SIG-M5 (cell line): ENCODE measurements at regions not wholly inside any gene's neighbourhood (a gene's known extent, or its start where the extent isn't known, plus 50 kb on each side); places are given as distances from the start of the nearest gene placed in this dataset.
"Not testable (repeated sequence)": the region's sequence is repeated elsewhere in the genome, so short reads cannot be mapped to it uniquely, and the experiment has no call there.

ENCODE experiments used
- DNase-seq: peaks from one replicate; lab custom pipeline; 2025; lab: John Stamatoyannopoulos, UW

DNA sequence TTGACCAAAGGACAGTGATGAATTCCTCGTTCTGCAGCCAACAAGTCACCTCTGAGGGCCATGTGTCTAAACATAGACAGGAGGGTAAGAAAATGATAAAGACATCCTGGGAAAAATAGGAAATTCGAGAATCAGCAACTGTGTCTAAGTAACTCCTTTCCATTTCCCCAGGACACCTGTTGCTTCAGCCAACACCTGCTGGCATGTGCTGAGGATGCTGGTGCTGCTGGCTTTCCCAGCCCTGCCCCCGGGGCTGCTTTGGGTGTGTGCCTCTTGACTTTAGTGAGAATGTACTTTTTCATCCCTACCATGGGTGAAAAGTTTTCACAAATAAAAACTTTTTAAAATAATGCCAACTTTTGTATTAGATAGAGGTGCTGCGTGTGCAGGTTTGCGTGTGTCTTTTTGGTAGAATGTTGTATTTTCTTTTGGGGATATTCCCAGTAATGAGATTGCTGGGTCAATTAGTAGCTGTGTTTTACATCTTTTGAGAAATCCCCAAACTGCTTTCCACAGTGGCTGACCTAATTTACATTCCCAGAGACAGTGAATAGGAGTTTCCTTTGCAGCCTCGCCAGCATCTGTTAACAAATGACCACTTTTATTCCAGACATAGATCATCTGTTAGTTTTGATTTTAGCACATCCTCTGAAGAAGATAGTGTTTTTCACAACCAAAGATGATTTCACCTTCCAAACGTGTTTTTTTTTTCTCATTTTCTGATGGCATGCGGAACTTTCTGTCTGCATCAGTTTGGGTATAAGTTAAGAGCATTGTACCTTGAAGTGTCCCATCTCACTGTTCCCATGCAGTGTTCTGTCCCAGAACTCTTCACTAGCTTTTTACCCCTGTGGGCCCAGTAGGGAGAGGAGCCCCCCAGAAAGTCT is 104.2 kb upstream of the ACBD5 start:
- DNase-seq: no peak

DNA sequence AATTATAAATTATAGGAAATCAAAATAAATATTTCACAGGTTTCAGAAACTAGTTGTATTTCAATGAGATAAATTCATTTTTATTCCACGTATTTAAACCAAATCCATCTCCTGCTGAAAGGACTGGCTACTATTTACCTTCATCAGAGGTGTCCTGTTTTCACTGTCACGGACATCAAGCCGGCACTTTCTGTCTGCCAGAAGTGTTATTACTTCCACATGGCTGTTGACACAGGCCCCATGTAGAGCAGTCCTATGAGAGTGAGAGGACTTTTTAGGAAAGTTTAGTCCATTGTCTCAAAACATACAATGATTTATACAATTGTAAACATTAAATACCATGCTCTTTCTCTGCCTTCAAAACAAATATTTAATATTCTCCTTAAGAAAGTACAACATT is 100.4 kb upstream of the ACBD5 start:
- DNase-seq: no peak

DNA sequence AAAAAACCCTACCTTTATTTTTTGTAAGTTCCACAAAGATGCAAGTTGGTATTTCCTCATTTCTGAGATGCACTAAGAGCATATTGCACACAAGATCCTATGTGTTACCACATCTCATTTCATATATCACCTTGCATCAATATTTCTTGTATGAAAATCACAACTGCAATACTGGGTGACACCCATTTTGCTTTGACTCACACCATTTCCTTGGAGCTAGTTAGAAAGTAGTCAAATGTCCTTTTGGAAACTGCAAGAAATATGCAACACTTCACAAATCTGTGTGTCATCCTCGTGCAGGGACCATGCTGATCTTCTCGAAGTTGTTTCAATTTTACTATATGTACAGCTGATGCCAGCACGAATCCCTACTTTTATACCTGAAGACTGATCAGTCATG is 94.6 kb upstream of the ACBD5 start:
- not testable (repeated sequence) for DNase-seq

- no peak for DNase-seq
Observed at GRCh38 chr10:27330074-27330473, 89.5 kb upstream of the ACBD5 start.

GRCh38 chr10:27328946-27329345 is 88.3 kb upstream of the ACBD5 start:
- no peak for DNase-seq

- not testable (repeated sequence) for DNase-seq
Observed at GRCh38 chr10:27326748-27327147, 86.2 kb upstream of the ACBD5 start.

GRCh38 chr10:27319752-27320431 is 79.3 kb upstream of the ACBD5 start:
- DNase-seq: peak; percentile 1

- not testable (repeated sequence) for DNase-seq
Observed at GRCh38 chr10:27319139-27319538, 78.5 kb upstream of the ACBD5 start.

DNA sequence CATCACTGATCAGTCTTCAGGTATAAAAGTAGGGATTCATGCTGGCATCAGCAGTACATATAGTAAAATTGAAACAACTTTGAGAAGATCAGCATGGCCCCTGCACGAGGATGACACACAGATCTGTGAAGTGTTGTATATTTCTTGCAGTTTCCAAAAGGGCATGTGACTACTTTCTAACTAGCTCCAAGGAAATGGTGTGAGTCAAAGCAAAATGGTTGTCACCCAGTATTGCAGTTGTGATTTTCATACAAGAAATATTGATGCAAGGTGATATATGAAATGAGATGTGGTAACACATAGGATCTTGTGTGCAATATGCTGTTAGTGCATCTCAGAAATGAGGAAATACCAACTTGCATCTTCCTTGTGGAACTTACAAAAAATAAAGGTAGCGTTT is 74.5 kb upstream of the ACBD5 start:
- not testable (repeated sequence) for DNase-seq

DNA sequence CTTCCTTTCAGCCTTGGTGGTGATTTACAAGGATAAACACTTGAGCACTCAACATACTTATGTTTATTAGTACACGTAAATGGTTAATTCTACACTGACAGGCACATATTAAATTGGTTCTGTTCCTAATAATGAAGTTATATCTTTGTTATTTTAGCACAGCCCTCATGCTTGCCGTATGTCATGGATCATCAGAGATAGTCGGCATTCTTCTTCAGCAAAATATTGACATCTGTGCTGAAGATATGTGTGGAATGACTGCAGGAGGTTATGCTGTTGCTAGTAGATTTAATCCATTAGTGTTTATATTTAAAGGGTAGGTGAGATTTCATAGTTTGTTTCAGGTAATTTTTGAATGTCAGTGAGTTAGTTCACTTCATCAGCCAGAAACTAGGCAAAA is 73.0 kb upstream of the ACBD5 start:
- DNase-seq: not testable (repeated sequence)

DNA sequence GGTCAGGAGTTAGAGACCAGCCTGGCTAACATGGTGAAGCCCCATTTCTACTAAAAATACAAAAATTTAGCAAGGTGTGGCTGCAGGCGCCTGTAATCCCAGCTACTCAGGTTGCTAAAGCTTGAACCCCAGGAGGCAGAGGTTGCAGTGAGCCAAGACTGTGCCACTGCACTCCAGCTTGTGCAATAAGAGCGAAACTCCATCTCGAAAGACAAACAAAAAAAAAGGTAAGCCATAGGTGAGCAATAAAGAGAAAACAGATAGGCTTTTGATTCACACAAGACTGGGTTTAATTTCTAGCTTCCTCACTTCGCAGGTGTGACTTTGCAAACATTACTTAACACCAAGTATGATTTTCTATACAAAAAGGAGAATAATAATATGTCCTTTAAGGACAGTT is 72.3 kb upstream of the ACBD5 start:
- no peak for DNase-seq

DNA sequence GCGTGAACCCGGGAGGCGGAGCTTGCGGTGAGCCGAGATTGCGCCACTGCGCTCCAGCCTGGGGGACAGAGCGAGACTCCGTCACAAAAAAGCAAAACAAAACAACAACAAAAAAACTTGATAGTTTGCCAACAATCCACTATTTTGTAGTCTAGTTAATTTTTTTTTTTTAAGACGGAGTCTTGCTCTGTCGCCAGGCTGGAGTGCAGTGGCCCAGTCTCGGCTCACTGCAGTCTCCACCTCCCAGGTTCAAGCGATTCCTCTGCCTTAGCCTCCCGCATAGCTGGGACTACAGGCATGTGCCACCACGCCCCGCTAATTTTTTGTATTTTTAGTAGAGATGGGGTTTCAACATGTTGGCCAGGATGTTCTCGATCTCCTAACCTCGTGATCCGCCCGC is 71.2 kb upstream of the ACBD5 start:
- DNase-seq: not testable (repeated sequence)

DNA sequence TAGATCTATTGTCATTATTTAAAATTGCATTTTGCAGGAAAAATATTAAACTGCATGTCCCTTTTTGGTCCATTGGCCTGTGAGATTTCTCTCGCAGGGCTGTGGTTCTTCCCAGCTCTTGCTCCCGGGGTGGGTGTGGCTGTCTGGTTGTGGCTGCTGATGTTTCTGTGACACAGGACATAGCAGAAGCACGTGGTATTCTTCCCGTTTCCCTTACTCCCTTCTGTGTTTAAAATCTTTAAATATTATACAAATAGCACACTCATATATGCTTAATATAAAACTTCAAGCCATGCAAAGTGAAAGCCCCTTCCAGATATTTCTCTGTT is 57.9 kb upstream of the ACBD5 start:
- DNase-seq: not testable (repeated sequence)

DNA sequence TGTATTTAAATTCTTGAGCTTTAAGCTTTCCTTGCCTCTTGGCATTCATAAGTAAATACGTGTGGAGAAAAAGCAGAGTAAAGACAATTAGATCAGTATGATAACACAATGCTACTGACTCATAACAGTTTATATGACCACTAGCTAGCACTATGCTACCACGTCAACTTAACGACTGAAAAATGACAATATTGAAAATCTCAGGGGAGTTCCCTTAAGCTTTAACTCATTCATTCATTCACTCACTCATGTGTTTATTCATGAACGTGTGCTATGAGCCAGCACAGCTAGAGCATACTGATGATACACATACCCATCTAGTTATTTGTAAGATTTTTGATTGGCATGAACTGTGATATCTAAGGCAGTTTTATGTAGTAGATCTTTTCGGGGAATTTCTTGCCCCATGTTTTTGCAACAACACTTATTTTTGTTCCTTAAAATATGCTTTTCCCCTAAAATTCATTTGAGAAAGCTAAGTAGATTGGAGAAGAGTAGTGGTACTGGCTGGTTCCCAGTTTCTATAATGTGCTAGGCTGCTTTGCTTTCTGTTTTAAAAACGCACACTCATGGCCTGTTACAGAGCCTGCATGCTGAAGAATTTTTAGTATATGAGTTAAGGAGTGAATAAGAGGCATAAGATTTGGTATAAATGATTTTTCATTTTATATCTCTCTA is 57.4 kb upstream of the ACBD5 start:
- no peak for DNase-seq

- not testable (repeated sequence) for DNase-seq
Observed at GRCh38 chr10:27296285-27296684, 55.7 kb upstream of the ACBD5 start.

DNA sequence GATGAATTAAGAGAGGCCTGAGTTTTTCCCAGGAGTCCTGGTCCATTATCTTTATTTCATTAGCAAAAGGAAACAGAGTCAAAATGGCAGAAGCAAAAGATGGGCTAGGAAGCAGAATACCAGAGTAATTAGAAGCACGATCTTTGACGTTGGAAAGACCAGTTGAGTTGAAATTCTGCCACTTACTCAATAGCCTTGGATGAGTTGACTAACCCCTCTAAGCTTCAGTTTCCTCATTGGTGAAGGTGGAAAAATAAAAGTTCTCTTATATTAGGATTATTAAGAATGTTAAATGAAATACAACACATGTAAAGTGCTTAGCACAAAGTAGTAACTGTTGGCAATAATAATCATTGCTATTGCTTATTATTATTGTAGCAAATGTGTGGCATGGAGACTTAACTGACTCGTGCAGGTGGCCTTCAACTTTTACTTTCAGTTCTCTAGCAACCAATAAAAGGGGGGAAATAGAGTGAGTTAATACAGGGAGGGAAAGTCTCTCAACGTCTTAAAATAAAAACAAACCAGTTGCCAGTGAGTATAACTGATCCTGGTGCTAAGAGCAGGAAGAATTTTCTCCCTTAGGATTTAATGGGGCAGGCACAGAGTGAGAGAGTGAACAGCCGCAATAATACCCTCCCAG is 50.8 kb upstream of the ACBD5 start:
- not testable (repeated sequence) for DNase-seq
